ENCODE measurements at regions not wholly inside any gene's neighbourhood (a gene's known extent, or its start where the extent isn't known, plus 50 kb on each side); places are given as distances from the start of the nearest gene placed in this dataset.

GRCh38 chr2:217220228-217221013, 360.6 kb upstream of the TNP1 start:
- DNase-seq: peak; percentile 26 to 34

- no peak for DNase-seq
These were observed 359.3 kb upstream of the TNP1 start for GRCh38 chr2:217219164-217219520.

GRCh38 chr2:217218269-217219163, 358.7 kb upstream of the TNP1 start:
- peak; percentile 63 to 64 for DNase-seq

GRCh38 chr2:217216982-217217381, 357.1 kb upstream of the TNP1 start:
- DNase-seq: no peak

GRCh38 chr2:217216316-217216715, 356.5 kb upstream of the TNP1 start:
- DNase-seq: no peak

- no peak for DNase-seq
These were observed 356.0 kb upstream of the TNP1 start for GRCh38 chr2:217215877-217216276.

- DNase-seq: no peak
These were observed 349.0 kb upstream of the TNP1 start for GRCh38 chr2:217208867-217209266.

GRCh38 chr2:217207699-217208010, 347.8 kb upstream of the TNP1 start:
- no peak for DNase-seq

GRCh38 chr2:217206907-217207698, 347.2 kb upstream of the TNP1 start:
- no peak for DNase-seq

- no peak for DNase-seq
These were observed 346.3 kb upstream of the TNP1 start for GRCh38 chr2:217206016-217206725.

GRCh38 chr2:217204358-217204757, 344.5 kb upstream of the TNP1 start:
- DNase-seq: no peak

GRCh38 chr2:217203086-217203485, 343.2 kb upstream of the TNP1 start:
- no peak for DNase-seq

GRCh38 chr2:217199255-217199630, 339.4 kb upstream of the TNP1 start:
- DNase-seq: no peak

- no peak for DNase-seq
These were observed 336.0 kb upstream of the TNP1 start for GRCh38 chr2:217195658-217196446.

GRCh38 chr2:217195016-217195415, 335.2 kb upstream of the TNP1 start:
- DNase-seq: no peak

- DNase-seq: no peak
These were observed 333.8 kb upstream of the TNP1 start for GRCh38 chr2:217193431-217194340.

- DNase-seq: no peak
These were observed 332.5 kb upstream of the TNP1 start for GRCh38 chr2:217192366-217192765.

- no peak for DNase-seq
These were observed 329.9 kb upstream of the TNP1 start for GRCh38 chr2:217189747-217190146.

- DNase-seq: no peak
These were observed 329.3 kb upstream of the TNP1 start for GRCh38 chr2:217189131-217189530.

GRCh38 chr2:217186668-217187159, 326.9 kb upstream of the TNP1 start:
- no peak for DNase-seq

Measured in inflammatory macrophage (primary cell).